KG1 (cell line): ENCODE measurements at regions not wholly inside any gene's neighbourhood (a gene's known extent, or its start where the extent isn't known, plus 50 kb on each side); places are given as distances from the start of the nearest gene placed in this dataset.
"Not testable (repeated sequence)": the region's sequence is repeated elsewhere in the genome, so short reads cannot be mapped to it uniquely, and the experiment has no call there.

Source experiments
- DNase-seq: peaks from one replicate; lab custom pipeline; 2025; lab: John Stamatoyannopoulos, UW

DNA sequence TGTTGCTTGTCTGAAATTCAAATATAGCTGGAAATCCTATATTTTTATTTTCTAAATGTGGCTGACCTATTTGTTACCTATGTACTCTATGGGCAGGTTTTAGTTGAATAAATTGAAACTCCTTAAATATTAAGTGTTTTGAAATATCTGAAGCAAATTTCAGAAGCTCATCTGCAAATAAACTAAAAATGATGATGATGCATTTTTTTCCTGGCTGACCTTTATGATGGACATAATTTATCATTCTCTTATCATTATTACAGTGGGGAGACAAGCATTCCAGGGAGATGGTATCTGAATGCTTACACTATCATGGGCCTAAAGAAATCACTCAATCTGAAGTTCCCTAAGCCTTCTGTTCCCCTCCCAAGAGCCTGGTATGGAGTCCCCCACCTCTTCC is 1225.2 kb downstream of the AACS start:
- no peak for DNase-seq

DNA sequence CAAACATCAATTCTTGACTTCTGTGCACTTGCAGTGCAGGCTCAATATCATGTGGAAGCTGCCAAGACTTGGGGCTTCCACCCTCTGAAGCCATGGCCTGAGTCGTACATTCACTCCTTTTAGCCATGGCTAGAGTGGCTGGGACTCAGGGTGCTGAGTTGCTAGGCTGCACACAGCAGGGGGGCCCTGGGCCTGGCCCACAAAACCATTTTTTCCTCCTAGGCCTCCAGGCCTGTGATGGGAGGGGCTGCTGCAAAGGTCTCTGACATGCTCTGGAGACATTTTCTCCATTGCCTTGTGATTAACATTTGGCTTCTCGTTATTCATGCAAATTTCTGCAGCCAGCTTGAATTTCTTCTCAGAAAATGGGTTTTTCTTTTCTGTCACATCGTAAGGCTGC is 1226.8 kb downstream of the AACS start:
- not testable (repeated sequence) for DNase-seq

DNA sequence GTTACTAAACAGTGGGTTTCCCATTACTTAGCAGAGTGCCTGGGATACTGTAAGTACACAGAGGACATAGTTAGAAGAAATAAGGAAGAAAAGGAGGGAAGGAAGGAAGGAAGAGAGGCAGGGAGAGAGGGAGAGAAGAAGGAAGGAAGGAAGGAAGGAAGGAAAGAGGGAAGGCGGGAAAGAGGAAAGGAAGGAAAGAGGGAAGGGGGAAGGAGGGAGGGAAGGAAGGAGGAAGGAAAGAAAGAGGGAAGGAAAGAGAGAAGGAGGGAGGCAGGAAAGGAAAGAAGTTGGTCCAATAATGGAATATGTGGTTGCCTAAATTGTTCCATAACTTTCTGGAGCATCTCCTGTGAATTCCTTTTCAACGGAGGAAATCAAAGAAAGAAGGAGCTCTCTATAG is 1230.4 kb downstream of the AACS start:
- no peak for DNase-seq

DNA sequence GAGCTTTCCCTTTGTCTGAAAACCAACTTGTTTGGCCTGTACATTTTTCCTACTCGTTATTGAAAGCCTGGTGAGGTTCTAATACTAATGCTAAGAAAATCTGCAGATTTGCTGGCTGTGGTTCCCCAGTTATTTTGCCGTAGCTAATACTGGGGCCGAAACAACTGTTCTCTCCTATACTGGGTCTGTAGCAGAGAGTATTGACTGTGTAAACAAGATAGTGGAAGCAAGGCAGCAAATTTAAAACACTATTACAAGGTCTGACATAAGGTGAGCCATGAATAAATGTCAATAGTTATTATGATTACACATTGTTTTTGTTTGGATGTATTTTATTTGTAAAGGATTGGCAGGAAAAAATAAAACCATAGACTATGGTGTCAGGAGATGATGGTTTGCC is 1244.0 kb downstream of the AACS start:
- no peak for DNase-seq

DNA sequence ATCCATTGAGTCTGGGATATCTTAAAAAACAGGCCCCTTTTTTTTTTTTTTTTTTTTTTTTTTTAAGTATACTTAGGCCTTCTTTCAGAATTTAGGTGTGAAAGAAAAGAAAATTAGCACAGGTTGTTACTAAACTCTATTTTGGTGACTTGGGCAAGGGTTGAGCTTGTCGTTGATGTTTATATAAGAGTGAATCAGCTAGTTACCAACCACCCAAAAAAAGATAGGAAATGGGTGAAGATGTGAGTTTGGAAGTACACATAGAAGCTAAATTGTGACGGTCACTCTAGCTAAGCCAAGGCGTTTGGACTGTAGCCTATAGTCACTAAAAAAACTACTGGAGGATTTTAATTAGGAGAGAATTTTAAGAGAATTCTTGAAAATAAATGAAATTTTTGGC is 1247.2 kb downstream of the AACS start:
- no peak for DNase-seq

DNA sequence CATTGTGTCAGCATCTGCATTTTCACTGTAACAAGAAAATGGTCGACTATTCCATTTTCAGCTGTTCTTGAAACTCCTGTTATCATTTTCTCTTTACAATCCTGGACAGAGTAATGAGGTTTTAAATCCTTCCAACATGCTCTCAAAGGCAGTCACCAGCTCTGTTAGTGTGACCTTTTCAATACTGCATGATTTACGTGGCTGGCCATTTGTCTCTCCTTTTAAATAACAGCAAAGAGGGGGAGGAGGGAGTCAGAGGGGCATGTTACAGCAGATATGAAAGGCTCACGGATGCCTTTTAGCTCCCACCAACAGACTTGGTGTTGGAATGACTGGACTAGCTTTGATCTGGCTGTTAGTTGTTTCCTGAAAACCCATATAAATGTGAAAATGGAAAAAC is 1251.2 kb downstream of the AACS start:
- DNase-seq = no peak

DNA sequence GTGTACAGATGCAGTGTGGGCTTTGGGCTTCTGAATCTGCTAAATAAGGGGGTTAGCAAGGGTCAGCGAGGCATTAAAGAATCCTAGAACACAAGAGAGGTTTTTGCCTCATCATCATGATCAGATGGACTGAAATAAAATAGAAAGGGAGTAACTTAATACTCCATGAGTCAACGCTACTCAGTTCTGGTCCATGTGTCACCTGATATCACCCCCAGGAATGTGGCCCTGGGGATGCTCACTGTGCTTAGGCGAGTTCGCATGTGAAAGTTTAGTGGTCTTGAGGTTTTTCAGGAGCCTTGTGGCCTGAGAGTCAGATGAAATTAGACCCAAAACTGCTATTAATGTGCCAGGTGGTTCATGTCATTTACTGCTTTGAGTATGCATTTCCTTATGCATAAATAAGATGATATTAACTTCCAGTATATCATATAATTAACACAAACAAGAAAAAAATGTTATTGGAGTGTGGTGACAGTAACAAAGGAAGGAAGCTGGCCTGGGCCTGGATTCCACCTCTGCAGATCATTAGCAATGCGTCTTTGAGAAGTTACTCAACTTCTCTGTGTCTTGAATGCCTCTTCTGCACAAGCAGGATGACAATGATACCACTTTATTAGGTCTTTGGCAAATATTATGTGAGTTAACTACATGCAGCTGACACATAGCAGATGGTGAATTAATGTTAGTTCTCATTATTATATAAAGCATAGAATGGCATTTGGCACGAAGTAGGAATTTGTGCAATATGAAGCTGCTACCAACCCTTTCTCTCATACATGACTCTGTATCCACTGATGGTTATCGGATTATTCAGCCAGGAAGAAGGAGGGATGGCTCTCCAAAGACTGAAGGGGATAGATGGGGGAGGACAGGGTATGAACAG is 1272.6 kb downstream of the AACS start:
- no peak for DNase-seq

DNA sequence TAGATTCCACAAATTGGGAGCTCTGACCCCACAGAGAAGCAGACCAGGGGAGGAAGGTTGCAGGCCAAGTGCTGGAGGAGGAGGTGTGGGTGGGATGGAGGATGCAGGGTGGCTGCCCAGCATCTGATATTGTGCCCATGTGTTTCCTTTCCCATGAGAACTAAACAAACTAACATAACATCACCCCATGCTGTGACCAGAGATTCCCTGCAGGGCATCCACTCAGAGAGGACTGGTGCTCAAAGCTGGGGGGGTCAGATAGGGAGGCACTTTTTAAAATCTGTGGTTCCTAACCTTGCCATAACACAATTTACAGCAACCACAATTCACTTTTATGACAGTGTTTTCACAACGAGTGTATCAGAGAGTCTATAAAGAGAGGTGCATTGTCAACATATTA is 1277.6 kb downstream of the AACS start:
- no peak for DNase-seq

DNA sequence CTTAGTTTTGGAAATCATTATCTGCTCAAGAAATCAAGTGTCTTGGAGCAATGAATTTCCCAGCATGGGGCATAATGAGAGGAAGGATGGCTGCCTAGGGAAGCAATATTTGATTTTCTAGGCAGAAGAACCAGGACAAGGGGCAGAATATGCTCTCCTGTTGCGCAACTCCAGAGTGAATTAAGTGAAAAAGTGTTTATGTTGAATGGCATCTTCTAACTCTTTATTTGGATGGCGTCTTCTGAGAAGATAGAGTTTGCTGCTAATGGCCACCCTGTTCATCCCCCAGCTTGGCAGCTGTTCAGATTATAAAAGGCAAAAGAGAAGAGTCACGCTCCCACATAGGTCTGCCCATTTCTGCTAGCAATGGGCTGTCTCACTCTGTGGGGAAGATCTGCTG is 1278.1 kb downstream of the AACS start:
- no peak for DNase-seq

DNA sequence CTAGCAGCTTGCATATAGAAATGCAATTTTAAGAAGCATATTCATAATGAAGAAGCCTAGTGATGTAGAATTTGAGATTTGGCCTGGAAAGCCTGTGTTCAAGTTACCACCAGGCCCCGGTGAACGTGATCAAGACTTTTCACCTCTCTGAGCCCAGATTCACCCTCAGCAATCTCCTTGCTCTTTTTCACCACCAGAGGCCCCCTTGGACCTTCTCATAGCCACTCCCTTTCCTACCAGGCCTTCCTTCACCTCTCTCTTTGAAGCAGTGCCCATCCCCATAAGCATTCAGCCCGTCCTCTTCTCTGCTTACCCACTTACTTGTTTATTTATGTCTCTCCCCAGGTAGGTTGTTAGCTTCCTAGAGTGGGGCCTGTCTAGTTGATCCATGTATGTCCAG is 1280.9 kb downstream of the AACS start:
- no peak for DNase-seq

DNA sequence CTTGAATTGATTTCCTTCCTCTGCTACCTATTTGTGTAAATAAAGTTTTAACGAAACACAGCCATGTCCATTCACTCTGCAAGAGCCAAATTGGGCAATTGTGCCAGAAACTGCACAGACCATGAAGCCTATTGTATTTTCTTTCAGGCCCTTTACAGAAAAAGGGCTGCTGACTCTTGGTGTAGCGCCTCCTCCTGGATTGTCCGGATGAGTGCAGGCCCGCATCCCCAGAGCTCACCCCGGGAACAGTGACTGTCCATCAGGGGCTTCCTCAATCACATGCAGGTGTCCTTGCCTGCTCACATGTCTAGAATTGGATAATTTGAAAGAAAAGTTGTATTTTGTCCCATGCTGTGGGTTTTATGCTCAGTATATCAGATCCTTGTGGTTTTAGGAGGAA is 1282.2 kb downstream of the AACS start:
- DNase-seq = no peak

DNA sequence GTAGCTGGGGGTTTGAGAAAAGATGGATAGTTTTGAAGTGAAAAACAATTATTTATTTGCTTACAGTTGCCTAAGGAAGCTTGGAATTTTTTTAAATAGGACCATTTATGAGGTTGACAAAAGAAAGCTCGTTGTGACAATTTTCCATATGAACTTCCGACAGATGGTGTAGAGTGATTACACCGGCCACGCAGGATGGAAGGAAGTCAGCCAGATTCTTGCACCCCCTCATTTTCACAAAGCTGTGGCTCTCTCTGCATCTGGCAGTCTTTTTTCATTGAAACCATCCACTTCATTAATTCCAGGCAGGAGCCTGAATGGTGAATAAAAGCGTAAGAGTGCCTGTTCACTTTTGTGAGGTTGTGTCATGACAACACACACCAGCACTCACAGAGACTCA is 1284.1 kb downstream of the AACS start:
- no peak for DNase-seq

DNA sequence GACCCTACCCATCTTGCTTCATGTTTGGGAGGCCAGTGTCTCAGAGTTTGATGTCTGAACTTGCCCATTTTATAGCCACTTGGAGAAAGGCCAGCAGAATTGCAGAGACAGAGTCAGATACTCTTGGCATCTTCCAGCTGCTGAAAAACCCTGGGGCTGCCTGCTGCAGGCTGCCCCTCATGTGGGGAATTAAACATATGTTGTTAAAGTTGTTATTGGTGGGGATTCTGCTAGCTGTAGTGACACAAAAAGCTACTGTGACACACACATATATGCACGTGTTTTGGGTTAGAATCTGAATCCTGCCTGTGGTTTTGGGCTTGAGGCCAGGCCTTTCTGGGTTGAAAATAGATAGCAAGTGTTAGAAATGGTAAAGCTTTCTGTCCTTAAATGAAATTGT is 1288.4 kb downstream of the AACS start:
- DNase-seq = no peak

DNA sequence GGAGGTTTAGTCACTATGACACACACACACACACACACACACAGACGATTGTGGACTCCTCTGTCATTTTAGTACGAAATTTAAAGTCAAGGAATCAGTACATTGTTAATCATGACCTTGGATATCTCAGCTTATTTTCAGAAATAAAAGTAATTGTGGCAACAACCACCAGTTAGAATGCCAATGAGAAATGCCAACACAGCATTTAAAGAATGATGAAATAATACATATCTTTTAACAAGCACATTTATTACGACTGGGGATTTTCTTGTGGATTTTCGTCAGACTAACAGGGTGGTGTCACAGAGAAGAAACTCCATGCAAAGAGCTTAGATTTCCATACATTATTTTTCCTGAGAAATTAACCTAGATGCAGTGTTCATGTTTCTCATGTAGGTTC is 1289.4 kb downstream of the AACS start:
- no peak for DNase-seq

DNA sequence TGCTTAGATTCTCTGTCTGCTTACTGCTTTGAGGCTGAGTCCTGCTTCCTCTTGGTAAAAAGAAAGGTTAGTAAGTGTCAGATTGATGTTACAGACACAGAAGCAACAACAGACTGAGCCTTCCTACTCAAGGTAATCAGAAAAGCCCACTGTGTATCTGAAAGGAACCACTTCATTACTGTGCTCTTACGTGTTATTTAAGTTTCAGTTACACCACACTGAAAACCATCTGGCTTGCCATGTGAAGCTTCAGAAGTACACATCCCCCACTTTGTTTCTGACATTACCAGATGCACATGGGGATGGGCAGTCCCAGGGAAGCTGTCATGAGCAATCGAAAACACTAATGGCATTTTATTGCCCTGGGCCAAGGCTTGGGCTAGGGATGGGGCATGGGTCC is 1290.1 kb downstream of the AACS start:
- DNase-seq = no peak

DNA sequence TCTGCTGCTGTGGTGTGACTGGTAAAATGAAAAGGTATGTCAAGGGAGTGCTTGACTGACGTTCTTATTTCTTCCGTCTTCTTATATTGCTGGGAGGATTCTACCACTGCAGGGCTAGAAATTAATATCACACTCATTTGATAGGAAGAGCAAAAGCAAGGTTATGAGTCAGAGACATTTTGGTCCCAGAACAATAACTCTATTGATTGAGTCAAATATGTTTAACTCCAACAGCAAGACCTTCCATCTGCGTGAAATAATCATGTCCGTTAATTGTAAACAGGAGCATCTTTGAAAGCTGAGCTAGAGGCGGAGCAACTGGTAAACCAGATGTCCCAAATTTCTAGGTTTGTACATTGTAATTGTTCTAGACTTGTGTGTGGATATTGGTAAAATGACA is 1293.6 kb downstream of the AACS start:
- DNase-seq = no peak

DNA sequence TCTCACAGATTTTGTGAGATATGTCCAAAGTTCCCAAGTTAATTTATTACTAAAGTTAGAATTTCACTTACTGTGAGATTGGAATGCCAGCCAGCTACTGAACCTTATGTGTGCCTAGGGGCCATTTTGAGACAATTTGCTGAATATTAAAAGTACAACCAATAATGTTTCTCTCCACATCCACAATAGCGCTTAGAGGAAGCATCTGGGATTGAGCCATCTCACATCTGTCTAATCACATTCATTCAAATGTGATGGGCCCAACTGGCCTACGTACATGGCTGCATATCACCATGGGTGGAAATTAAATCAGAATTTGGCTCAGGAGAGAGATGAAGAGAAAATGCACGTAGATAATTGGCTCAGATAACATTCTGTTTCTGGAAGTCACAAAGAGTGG is 1294.0 kb downstream of the AACS start:
- DNase-seq = no peak

DNA sequence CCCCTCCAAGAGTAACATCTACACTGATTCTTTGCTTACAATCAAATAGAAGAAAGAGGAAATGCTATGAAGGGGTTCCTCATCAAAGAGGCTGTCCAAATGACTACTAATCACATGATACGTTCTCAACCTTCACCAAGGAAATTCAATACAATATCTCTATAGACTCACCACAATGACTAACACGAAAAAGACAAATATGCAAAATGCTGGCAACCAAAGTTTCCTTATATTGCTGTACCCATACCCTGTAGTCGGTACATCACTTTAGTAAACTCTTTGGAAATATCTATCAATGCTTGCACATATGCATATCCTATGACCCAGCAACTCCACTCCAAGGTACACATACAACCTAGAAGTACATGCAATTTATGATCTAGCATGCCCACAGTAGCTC is 1296.6 kb downstream of the AACS start:
- DNase-seq = no peak

DNA sequence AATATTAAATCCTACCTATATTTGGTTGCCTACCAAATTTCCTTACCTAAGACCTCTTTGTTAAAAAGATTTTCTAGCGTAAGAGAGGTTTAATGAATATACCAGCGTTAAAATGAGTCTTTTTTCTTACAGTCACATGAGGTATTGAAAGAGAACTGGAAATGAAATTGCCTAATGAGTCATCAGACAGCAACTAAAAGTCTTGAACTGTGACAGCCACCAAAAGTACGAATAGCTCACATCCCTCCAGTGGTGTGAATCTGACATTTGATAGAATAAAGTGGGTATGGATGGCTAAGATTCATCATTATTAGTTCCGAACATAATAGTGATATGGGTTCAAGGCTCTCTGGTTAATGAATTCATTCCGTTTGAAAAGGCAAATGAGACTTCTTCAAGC is 1297.3 kb downstream of the AACS start:
- no peak for DNase-seq

DNA sequence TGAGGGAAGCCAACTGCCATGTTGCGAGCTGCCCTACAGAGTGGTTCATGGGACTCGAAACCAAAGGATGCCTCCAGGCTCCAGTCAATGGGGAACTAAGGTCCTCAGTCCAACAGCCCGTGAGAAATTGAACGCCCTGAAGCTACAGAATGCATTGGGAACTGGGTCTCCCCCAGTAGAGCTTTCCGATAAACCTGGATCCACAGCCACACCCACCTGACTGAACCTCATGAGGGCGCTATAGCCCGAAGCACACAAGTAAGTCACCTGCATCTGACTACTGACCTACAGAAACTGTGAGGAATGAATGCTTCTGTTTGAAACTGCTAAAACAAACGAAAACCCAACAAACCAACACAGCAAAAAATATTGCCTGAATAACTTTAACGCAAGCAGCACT is 1297.7 kb downstream of the AACS start:
- DNase-seq = no peak

DNA sequence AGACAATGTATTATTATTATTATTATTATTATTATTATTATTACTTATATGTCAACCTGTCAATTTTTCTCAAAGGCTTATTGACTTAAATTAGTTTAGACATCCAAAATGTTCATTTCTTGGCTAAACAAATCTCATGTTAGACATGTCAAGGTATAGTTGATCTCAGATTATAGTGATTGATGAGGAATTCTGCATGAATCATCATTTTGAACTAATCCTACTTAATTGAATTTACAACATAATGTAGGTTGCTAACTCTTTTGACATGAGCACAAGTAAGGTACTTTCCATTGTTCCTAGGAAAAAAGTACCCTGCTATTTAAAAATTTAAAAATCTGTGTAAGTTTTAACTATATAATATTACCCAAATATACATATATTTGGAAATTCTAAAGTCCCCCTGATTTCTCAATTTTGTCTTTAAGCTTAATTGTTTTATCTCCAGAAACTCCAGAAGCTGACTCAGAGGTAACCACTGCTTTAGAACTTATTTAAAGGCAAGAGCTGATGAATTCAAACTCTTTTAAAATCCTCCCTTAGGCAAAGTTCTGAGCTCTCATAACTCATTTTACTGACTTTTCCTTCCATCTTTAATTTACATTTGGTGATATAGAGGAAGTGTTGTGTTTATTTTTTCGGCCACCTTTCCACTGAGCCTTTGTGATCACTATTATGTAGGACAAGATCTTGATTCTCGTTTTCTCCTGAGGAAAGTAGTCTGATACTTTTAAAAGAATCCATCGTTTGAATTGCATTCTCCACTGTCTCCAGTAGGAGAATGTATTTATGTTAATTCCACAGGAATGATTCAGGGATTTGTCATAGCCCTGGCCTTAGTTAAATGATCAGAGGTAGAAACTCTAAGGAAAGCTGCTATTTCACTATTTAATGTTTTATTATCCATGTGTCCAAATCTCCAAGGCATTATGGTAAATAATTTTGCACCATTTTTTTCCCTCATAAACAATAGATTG is 1304.5 kb downstream of the AACS start:
- no peak for DNase-seq

DNA sequence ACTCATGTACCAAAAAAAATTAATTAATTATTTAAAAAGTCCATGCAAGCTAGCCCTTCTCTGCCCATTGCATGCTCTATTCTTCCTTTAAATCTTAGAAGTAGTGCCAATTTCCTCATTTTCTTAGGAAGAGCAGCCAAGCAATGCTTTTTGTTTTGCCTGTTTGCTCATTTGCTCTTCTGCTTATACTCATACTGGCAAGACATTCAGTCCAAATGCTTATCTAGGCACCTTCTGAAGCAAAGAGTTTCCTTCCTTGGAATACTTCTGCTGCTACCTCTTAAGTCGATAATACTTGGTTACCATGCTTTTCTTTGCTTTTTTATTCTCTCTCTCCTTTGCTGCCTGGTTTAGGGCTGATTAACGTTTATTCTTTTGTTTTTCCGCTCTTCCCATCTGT is 1318.3 kb downstream of the AACS start:
- DNase-seq = no peak

DNA sequence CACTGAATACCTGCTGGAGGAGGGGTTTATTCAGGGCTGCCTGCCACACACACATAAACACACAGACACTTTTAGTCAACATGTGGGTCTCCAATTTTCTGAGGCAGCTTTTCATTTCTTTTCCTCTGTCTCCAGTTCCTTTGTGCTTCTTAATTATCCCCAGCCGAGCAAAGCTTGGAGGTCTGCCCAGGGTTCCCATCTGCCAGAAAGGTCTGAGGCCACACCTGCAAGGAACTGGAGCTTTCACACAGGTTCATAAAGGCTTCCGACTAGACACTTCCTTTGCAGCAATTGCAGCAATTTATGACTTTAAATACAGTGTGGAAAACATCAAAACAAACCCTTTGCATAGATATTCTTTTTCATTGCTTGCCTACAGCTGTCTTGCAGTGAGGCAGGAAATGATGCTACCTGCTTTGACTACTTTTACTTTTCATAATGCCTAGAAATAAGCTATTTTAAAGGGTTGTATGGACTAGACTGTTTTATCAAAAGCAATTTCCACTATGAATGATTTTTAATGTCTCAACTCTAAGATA is 1318.9 kb downstream of the AACS start:
- no peak for DNase-seq
